Lower leg skin (tissue), 4 donors: ENCODE measurements at regions not wholly inside any gene's neighbourhood (a gene's known extent, or its start where the extent isn't known, plus 50 kb on each side); places are given as distances from the start of the nearest gene placed in this dataset.

Source experiments
- DNase-seq, 2 donors: peaks; one replicate each; pipeline ENCODE4 v3.0.0-alpha.2; 2019; ENCODE audit warnings: low spot score in 2 of 2
- H3K4me3 ChIP-seq: fragments of 200-600 bp; sonication (generic); 2 replicates; pipeline ENCODE4 v1.5.1; 2017; ENCODE audit warnings: mild to moderate bottlenecking, low read depth; ENCODE audit not compliant: poor library complexity, severe bottlenecking
- CTCF ChIP-seq, 3 donors: fragments of 450-650 bp; IDR thresholded peaks; one replicate each; pipeline ENCODE4 v1.5.1; 2016; ENCODE audit warnings: antibody characterized with exemption in 3 of 3, mild to moderate bottlenecking in 3 of 3, moderate library complexity in 2 of 3
- POLR2A ChIP-seq, 2 donors: fragments of 450-650 bp; IDR thresholded peaks; one replicate each; pipeline ENCODE4 v1.6.1; 2016 to 2017; ENCODE audit warnings: antibody characterized with exemption in 2 of 2, mild to moderate bottlenecking in 1 of 2, moderate library complexity in 1 of 2
- WGBS, 2 donors: methylation state at CpG; one replicate each; pipeline ENCODE4 v1.1.5; 2018; 5-methylcytosine and 5-hydroxymethylcytosine counted together
- intact Hi-C: fragments of 100-400 bp; cut with DNase I; formaldehyde crosslinking; loops from one replicate; pipeline ENCODE4 v1.15.0; 2023; ENCODE audit warnings: low total_unique reads

GRCh38 chrX:95645738-95646137 is 1038.9 kb upstream of the DIAPH2 start:
- DNase-seq: no peak
- intact Hi-C loops: no loop called here
- H3K4me3 ChIP-seq: no peak overlapping the region
- TF ChIP-seq POLR2A (IDR thresholded peaks at IDR 0.05) (no peak), CTCF (IDR thresholded peaks at IDR 0.05) (no peak)

GRCh38 chrX:95662200-95662599 is 1022.4 kb upstream of the DIAPH2 start:
- WGBS, 2 donors: 44 to 63% methylated on average over 1 of the region's 1 CpG

GRCh38 chrX:95666056-95666455 is 1018.6 kb upstream of the DIAPH2 start:
- DNase-seq: no peak
- TF ChIP-seq CTCF (IDR thresholded peaks at IDR 0.05) (no peak), POLR2A (IDR thresholded peaks at IDR 0.05) (no peak)
- WGBS, 2 donors: 90 to 95% methylated on average over 2 of the region's 2 CpGs
- no peak overlapping the region for H3K4me3 ChIP-seq
- intact Hi-C loops: no loop called here

More at GRCh38 chrX:95662200-95662599, 1022.4 kb upstream of the DIAPH2 start:
- DNase-seq: no peak
- intact Hi-C loops: no loop called here
- H3K4me3 ChIP-seq: no peak overlapping the region
- no peak for TF ChIP-seq POLR2A (IDR thresholded peaks at IDR 0.05)
- TF ChIP-seq CTCF (IDR thresholded peaks at IDR 0.05): no peak

GRCh38 chrX:95675011-95675410 is 1009.6 kb upstream of the DIAPH2 start:
- WGBS, 2 donors: 73 to 76% methylated on average over 2 of the region's 2 CpGs
- no peak for DNase-seq
- intact Hi-C loops: no loop called here
- H3K4me3 ChIP-seq: no peak overlapping the region
- TF ChIP-seq CTCF (IDR thresholded peaks at IDR 0.05) (no peak), POLR2A (IDR thresholded peaks at IDR 0.05) (no peak)

GRCh38 chrX:95675794-95676193 is 1008.8 kb upstream of the DIAPH2 start:
- no peak for TF ChIP-seq CTCF (IDR thresholded peaks at IDR 0.05)
- TF ChIP-seq POLR2A (IDR thresholded peaks at IDR 0.05): no peak
- WGBS, 2 donors: 44 to 56% methylated on average over 3 of the region's 3 CpGs
- H3K4me3 ChIP-seq: no peak overlapping the region
- peak in 1 of 2 donors; percentile 12 for DNase-seq
- intact Hi-C loops: no loop called here

GRCh38 chrX:95678679-95679078 is 1006.0 kb upstream of the DIAPH2 start:
- WGBS, 2 donors: 42 to 62% methylated on average over 4 of the region's 4 CpGs
- intact Hi-C loops: no loop called here
- no peak overlapping the region for H3K4me3 ChIP-seq
- TF ChIP-seq POLR2A (IDR thresholded peaks at IDR 0.05) (no peak), CTCF (IDR thresholded peaks at IDR 0.05) (no peak)
- no peak for DNase-seq
